KMS-11 (cell line): ENCODE measurements at regions not wholly inside any gene's neighbourhood (a gene's known extent, or its start where the extent isn't known, plus 50 kb on each side); places are given as distances from the start of the nearest gene placed in this dataset.
"Not testable (repeated sequence)": the region's sequence is repeated elsewhere in the genome, so short reads cannot be mapped to it uniquely, and the experiment has no call there.

Source experiments
- H2AFZ ChIP-seq: fragments of 200-600 bp; sonication (generic); 2 replicates; pipeline ENCODE4 v1.6.1; 2016; ENCODE audit warnings: antibody characterized with exemption, mixed run types, low read depth
- H3K27ac ChIP-seq: fragments of 200-600 bp; sonication (generic); 2 replicates; pipeline ENCODE4 v1.6.1; 2016; ENCODE audit warnings: mild to moderate bottlenecking, mixed run types
- H3K27me3 ChIP-seq: fragments of 200-600 bp; sonication (generic); 2 replicates; pipeline ENCODE4 v1.6.1; 2017; ENCODE audit warnings: mild to moderate bottlenecking, low read depth, mixed run types, moderate library complexity; ENCODE audit not compliant: insufficient read depth
- H3K36me3 ChIP-seq: fragments of 200-600 bp; sonication (generic); 2 replicates; pipeline ENCODE4 v1.6.1; 2017; ENCODE audit warnings: mild to moderate bottlenecking, mixed run types; ENCODE audit not compliant: insufficient read depth
- H3K4me1 ChIP-seq: fragments of 200-600 bp; sonication (generic); 2 replicates; pipeline ENCODE4 v1.6.1; 2016; ENCODE audit warnings: mild to moderate bottlenecking, low read depth, mixed run types; ENCODE audit not compliant: poor library complexity, severe bottlenecking
- H3K4me2 ChIP-seq: fragments of 200-600 bp; sonication (generic); 2 replicates; pipeline ENCODE4 v1.7.0; 2016; ENCODE audit warnings: mild to moderate bottlenecking, mixed run types
- H3K4me3 ChIP-seq: fragments of 200-600 bp; sonication (generic); IDR thresholded peaks from 2 replicates; pipeline ENCODE4 v1.6.1; 2017; ENCODE audit warnings: low read depth, low read length, mixed read lengths; ENCODE audit not compliant: insufficient read depth
- H3K79me2 ChIP-seq: fragments of 200-600 bp; sonication (generic); 2 replicates; pipeline ENCODE4 v1.6.1; 2016; ENCODE audit warnings: low read depth, mixed run types; ENCODE audit not compliant: insufficient read depth
- H3K9ac ChIP-seq: fragments of 200-600 bp; sonication (generic); 2 replicates; pipeline ENCODE4 v1.6.1; 2016; ENCODE audit warnings: mild to moderate bottlenecking, mixed run types
- H4K20me1 ChIP-seq: fragments of 200-600 bp; sonication (generic); 2 replicates; pipeline ENCODE4 v1.6.1; 2016; ENCODE audit warnings: mild to moderate bottlenecking, mixed run types; ENCODE audit not compliant: insufficient read depth
- CTCF ChIP-seq: fragments of 200-600 bp; sonication (generic); conservative IDR thresholded peaks from 2 replicates; pipeline ENCODE4 v1.6.1; 2017; ENCODE audit warnings: low read depth, mild to moderate bottlenecking, antibody characterized with exemption, low read length, moderate library complexity, mixed read lengths

- Histone ChIP-seq H3K27me3 (no peaks in the 10 kb centered on the region), H4K20me1 (no peaks in the 10 kb centered on the region), H3K9ac (no peak overlapping the region), H3K79me2 (no peaks in the 10 kb centered on the region), H3K4me2 (no peak overlapping the region), H3K4me1 (peaks cover 3% of the 10 kb centered on the region), H3K4me3 (no peak overlapping the region), H3K27ac (no peak overlapping the region), H3K36me3 (no peaks in the 10 kb centered on the region), H2AFZ (no peak overlapping the region)
- no peak for TF ChIP-seq CTCF
Observed at GRCh38 chr6:14388371-14388770, 270.8 kb downstream of the CD83 start.

DNA sequence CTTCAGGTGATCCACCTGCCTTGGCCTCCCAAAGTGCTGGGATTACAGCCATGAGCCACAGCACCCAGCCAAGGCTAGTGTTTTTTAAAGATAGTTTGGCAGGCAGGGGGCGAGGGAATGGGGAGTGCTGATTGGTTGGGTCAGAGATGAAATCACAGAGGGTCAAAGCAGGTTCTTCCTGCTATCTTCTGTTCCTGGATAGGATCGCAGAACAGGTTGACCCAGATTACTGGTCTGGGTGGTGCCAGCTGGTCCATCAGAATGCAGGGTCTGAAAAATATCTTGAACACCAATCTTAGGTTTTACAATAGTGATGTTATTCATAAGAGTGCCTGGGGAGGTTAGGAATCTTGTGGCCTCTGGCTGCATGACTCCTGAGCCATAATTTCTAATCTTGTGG lies 272.2 kb downstream of the CD83 start:
- not testable (repeated sequence) for H3K36me3 ChIP-seq, H3K4me1 ChIP-seq, H4K20me1 ChIP-seq, H3K27ac ChIP-seq, H3K4me3 ChIP-seq, H2AFZ ChIP-seq, H3K27me3 ChIP-seq, H3K79me2 ChIP-seq, H3K4me2 ChIP-seq, H3K9ac ChIP-seq

- Histone ChIP-seq H2AFZ (no peak overlapping the region), H3K4me3 (no peak overlapping the region), H3K27ac (no peak overlapping the region), H3K27me3 (no peaks in the 10 kb centered on the region), H3K79me2 (no peaks in the 10 kb centered on the region), H3K4me2 (no peak overlapping the region), H4K20me1 (no peaks in the 10 kb centered on the region), H3K36me3 (no peaks in the 10 kb centered on the region), H3K9ac (no peak overlapping the region), H3K4me1 (no peaks in the 10 kb centered on the region)
- TF ChIP-seq CTCF, result no peak
Observed at GRCh38 chr6:14390805-14391204, 273.2 kb downstream of the CD83 start.

DNA sequence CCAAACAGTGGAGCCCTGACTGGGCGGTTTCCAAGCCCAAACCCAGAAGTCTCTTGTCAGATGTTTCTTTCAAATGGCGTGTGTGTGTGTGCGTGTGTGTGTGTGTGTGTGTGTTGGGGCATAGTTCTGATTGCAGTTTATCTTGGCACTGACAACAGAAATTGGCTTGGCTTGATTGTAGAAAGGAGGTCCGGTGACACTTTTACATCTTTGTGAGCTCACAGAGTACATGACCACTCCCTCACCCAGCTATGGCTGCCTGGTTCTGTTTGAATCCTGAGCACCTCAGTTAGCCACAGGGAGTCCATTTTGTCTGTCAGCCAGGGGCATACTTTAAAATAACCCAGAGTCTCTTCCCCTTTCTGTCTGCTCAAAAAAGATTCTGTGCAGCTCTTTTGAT lies 276.3 kb downstream of the CD83 start:
- no peaks in the 10 kb centered on the region for H4K20me1 ChIP-seq
- no peak overlapping the region for H2AFZ ChIP-seq
- no peaks in the 10 kb centered on the region for H3K4me1 ChIP-seq
- no peak overlapping the region for H3K4me3 ChIP-seq
- no peaks in the 10 kb centered on the region for H3K79me2 ChIP-seq
- no peaks in the 10 kb centered on the region for H3K36me3 ChIP-seq
- H3K27me3 ChIP-seq, result no peaks in the 10 kb centered on the region
- no peak overlapping the region for H3K4me2 ChIP-seq
- H3K9ac ChIP-seq, result no peak overlapping the region
- TF ChIP-seq CTCF, result no peak
- H3K27ac ChIP-seq, result no peak overlapping the region

DNA sequence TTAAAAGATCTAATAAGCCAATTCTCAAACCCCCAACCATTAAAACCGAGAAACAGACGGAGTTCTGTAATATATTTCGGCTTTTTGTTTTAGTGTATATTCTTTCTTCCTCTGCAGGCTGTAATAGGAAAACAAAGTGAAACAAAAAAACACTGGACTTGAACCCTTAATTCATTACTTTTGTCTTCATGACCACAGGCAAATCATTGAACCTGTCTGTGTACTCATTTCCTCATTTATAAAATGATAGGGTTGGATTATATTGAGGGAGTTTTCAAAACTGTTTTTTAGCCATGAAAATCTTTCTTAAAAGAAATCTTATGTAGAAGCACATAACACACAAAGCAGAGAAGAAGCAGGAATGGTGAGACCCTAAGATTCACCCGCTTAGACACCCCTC lies 278.8 kb downstream of the CD83 start:
- Histone ChIP-seq H3K27ac (no peak overlapping the region), H3K36me3 (no peaks in the 10 kb centered on the region), H3K4me2 (no peak overlapping the region), H3K4me1 (no peaks in the 10 kb centered on the region), H3K79me2 (no peaks in the 10 kb centered on the region), H3K27me3 (no peaks in the 10 kb centered on the region), H4K20me1 (no peaks in the 10 kb centered on the region), H2AFZ (no peak overlapping the region), H3K9ac (no peak overlapping the region), H3K4me3 (no peak overlapping the region)
- TF ChIP-seq CTCF, result no peak
